Colonic mucosa (tissue), 4 donors: ENCODE measurements at regions not wholly inside any gene's neighbourhood (a gene's known extent, or its start where the extent isn't known, plus 50 kb on each side); places are given as distances from the start of the nearest gene placed in this dataset.

Experiments
- DNase-seq: peaks from one replicate; pipeline ENCODE4 v3.0.0-alpha.2; 2020
- H3K27ac ChIP-seq: fragments of 200-600 bp; one replicate; pipeline ENCODE4 v1.8.0; 2021
- H3K27me3 ChIP-seq: fragments of 200-600 bp; one replicate; pipeline ENCODE4 v1.8.0; 2021
- H3K36me3 ChIP-seq: fragments of 200-600 bp; one replicate; pipeline ENCODE4 v1.8.0; 2021
- H3K4me1 ChIP-seq: fragments of 200-600 bp; one replicate; pipeline ENCODE4 v1.8.0; 2021; ENCODE audit warnings: mild to moderate bottlenecking
- H3K4me3 ChIP-seq: fragments of 200-600 bp; one replicate; pipeline ENCODE4 v1.8.0; 2021
- H3K9ac ChIP-seq, 2 donors: one replicate each; pipeline ENCODE4 v1.7.0; 2013; ENCODE audit warnings: control low read depth in 2 of 2, low read depth in 2 of 2, low read length in 2 of 2
- H3K9me3 ChIP-seq: fragments of 200-600 bp; one replicate; pipeline ENCODE4 v1.8.0; 2021
- intact Hi-C: fragments of 100-400 bp; cut with DNase I; formaldehyde crosslinking; loops from one replicate; pipeline ENCODE4 v1.14.1; 2022
- TF ChIP-seq, protein P1 (sequence below): fragments of 200-600 bp; IDR thresholded peaks from one replicate; pipeline ENCODE4 v1.8.0; 2022; ENCODE audit warnings: antibody characterized with exemption, mild to moderate bottlenecking
- donor health status: healthy.
- donor health status: DM: no; HTN: no; CAD: no.
- donor health status: DM: no; HTN: no; CAD: no.

DNA sequence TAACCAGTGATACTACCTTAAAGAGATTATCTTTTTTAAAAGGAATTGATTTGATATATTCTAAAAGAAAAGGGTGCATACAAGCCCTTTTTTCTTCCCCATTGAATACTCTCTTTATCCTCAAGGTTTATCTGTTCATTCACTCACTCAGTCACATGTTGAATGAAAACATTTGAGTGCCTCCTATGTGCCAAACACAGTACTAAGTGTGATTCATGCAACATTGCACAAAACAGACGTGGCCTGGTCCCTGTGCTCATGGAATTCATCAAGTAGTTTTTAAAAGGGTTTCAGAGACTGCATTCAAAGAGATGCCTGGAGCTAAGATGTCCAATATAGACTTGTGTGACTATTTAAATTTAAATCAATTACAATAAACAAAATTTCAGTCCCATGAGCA, 462.2 kb upstream of the MDFIC2 start:
- intact Hi-C loops: no loop called here
- Histone ChIP-seq H3K4me1 (no peaks in the 10 kb centered on the region), H3K9me3 (no peaks in the 10 kb centered on the region), H3K27me3 (no peaks in the 10 kb centered on the region), H3K4me3 (no peak overlapping the region), H3K9ac (no peak overlapping the region), H3K27ac (no peak overlapping the region), H3K36me3 (no peaks in the 10 kb centered on the region)
- no peak for DNase-seq
- TF ChIP-seq, protein P1, sequence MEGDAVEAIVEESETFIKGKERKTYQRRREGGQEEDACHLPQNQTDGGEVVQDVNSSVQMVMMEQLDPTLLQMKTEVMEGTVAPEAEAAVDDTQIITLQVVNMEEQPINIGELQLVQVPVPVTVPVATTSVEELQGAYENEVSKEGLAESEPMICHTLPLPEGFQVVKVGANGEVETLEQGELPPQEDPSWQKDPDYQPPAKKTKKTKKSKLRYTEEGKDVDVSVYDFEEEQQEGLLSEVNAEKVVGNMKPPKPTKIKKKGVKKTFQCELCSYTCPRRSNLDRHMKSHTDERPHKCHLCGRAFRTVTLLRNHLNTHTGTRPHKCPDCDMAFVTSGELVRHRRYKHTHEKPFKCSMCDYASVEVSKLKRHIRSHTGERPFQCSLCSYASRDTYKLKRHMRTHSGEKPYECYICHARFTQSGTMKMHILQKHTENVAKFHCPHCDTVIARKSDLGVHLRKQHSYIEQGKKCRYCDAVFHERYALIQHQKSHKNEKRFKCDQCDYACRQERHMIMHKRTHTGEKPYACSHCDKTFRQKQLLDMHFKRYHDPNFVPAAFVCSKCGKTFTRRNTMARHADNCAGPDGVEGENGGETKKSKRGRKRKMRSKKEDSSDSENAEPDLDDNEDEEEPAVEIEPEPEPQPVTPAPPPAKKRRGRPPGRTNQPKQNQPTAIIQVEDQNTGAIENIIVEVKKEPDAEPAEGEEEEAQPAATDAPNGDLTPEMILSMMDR: no peak

DNA sequence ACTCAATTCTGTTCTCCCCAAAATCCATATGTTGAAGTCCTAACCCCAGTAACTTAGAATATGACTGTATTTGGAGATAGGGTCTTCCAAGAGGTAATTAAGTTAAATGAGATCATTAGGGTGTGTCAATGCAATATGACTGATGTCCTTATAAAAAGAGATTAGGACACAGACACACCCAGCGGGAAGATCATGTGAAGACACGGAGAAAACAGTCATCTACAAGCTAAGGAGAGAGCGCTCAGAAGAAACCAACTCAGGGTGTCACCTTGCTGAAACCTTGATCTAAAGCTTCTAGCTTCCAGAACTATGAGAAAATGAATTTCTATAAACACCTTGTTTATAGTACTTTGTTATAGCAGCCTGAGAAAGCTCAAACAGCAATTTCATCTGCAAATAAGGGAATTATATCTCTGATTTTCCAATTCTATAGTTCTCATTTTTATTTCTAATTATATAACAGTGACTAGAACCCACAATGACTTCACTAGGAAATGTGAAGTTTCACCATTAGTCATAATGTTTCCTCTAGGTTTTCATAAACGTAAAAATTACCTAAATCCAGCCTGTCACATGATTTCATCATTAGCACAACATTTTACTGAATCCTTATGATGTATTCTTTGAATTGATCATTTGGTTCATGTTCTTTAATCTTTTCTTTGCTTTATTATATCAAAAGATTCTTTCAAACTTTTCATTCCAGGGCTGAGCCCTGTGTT, 459.1 kb upstream of the MDFIC2 start:
- no peak overlapping the region for H3K9ac ChIP-seq
- H3K27ac ChIP-seq: no peak overlapping the region
- H3K4me1 ChIP-seq: no peaks in the 10 kb centered on the region
- H3K9me3 ChIP-seq: no peaks in the 10 kb centered on the region
- intact Hi-C loops: no loop called here
- no peaks in the 10 kb centered on the region for H3K36me3 ChIP-seq
- no peaks in the 10 kb centered on the region for H3K27me3 ChIP-seq
- H3K4me3 ChIP-seq: no peak overlapping the region
- no peak for DNase-seq
- TF ChIP-seq, protein P1: no peak

DNA sequence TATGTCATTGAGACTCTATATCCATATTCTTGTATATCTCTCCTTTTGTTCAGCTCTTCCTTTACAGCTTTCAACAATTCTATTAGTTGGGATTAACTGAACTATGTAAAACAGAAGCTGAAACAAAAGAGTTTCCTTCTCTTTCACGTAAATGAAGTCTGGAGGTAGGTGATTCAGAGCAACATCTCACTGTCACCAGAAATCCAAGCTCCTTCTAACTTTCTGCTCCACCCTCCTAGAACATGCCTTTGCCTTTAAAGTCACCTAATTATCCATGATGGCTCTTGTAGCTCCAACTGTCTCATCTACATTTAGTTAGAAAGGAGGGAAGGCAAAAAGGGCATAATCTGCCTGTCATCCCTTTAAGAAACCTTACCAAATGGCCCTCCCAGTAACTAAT, 458.2 kb upstream of the MDFIC2 start:
- intact Hi-C loops: no loop called here
- Histone ChIP-seq H3K9me3 (no peaks in the 10 kb centered on the region), H3K4me1 (no peaks in the 10 kb centered on the region), H3K27me3 (no peaks in the 10 kb centered on the region), H3K9ac (no peak overlapping the region), H3K36me3 (no peaks in the 10 kb centered on the region), H3K27ac (no peak overlapping the region), H3K4me3 (no peak overlapping the region)
- DNase-seq: no peak
- TF ChIP-seq, protein P1: no peak

DNA sequence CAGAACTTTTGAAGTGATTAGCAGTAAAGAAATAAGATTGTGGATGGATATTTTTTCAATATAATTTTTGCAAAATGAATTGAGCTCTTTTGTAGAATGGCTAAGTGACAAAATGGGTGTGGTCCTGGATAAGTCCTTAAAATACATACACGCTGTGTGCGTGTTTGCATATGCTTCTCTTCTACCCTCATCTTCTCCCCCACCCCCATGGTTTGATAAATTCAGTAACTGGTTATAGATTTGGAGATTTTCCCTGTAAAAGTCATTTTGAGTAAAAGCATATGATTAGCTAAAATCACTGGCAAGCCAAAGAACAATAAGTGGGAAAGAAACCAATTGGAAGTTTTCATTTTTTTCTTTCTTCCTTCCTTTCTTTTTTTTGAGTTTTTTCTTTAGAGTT, 453.9 kb upstream of the MDFIC2 start:
- intact Hi-C loops: no loop called here
- Histone ChIP-seq H3K27ac (no peak overlapping the region), H3K9me3 (no peaks in the 10 kb centered on the region), H3K9ac (no peak overlapping the region), H3K4me3 (no peak overlapping the region), H3K27me3 (no peaks in the 10 kb centered on the region), H3K36me3 (no peaks in the 10 kb centered on the region), H3K4me1 (no peaks in the 10 kb centered on the region)
- no peak for DNase-seq
- TF ChIP-seq, protein P1: no peak

DNA sequence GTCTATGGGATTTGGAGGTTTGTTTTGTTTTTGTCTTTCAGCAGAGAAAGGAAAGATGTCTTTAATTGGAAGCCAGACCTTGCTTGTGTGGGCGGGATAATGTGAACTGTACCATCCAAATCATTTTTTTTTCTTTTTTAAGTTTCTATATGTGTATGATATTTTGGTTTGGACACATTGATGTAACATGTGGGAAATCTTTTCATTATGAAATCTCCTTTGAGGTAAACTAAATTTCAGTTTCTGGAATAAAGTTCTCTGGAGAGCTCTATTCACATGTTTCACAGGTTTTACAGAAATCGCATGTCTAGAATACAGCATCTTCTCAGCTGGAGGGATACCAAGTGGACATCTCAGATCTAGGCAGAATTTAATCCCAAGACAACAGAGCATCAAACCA, 451.5 kb upstream of the MDFIC2 start:
- Histone ChIP-seq H3K27me3 (no peaks in the 10 kb centered on the region), H3K36me3 (no peaks in the 10 kb centered on the region), H3K4me3 (no peak overlapping the region), H3K9ac (no peak overlapping the region), H3K27ac (no peak overlapping the region), H3K4me1 (no peaks in the 10 kb centered on the region), H3K9me3 (no peaks in the 10 kb centered on the region)
- TF ChIP-seq, protein P1: no peak
- DNase-seq: no peak
- intact Hi-C loops: no loop called here
